Hippocampal formation (tissue), 2 donors: ENCODE measurements at regions not wholly inside any gene's neighbourhood (a gene's known extent, or its start where the extent isn't known, plus 50 kb on each side); places are given as distances from the start of the nearest gene placed in this dataset.

Experiments
- DNase-seq, 2 donors: peaks; one replicate each; lab custom pipeline; 2025; lab: John Stamatoyannopoulos, UW

DNA sequence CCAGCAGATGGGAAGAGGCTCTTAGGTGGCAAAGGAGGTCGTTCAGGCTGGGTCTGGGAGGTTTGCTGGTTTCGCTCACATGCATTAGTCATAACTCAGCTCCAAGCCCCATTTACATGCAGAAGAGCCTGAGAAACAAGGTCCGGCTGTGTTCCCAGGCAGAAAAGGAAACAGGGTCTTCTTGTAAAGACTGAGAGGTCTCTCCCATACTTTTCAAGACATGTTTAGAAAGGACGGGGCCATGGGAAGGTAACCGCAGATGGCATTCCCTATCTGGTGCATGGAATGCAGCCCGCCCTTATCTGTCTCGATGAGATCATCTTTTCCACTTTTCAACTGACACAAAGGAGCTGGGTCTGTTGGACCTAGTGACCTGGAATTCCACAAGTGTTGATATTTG lies 389.0 kb upstream of the CDH11 start:
- DNase-seq = no peak

DNA sequence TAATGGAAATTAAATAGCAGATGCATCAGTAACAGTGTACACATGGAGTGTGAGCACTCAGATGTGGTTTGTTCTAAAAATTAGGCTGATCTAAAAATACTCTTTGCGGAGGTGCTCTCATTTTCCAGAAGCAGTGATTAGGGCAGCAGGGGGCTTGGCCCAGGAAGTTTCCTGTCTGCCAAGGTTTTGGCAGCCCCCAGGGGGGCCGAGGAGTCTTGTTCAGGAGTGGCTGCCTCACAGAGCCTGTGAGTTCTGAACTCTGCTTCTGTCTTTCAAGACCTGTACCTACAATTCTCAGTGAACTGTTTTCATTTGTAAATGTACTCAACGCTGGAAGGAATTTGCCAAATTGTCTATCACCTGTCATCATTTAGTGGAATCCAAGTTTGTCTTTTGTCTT lies 388.4 kb upstream of the CDH11 start:
- DNase-seq = no peak

DNA sequence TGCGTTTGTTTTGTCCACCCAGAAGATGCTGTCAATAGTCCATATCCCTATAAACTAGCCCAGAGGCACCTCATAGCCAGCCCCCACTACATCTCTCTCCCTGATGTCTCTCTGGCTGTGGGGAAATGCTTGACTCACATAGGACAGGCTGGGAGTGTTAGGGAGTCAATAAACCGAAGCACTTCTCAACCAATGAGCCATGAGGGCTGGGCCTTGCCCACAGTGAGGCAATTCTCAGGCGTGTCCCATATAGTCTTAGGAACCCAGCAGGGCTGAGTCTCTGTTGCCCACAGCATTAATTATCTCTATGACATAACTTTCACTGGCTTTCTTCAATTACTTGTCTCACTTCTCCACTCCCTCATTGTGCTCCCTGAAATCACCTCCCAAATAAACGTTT lies 387.3 kb upstream of the CDH11 start:
- no peak for DNase-seq

DNA sequence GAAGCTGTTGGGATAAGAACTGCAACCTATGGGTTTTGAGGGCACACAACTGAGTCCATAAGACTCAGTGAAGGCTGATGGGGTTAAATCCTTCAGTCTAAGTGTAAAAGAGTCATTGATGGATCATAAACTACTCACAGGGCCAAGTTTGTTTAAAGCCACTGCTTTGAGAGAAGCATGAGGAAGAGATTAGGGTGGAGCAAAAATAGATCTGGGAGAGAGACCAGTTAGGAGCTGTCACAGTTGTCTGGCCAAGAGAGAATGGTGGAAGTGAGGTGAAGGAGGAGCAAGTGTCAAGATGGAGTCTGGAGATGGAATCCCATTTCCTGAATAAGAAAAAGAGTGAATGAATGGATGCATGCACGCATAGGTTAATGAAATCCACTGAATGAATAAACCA lies 379.1 kb upstream of the CDH11 start:
- DNase-seq = no peak

DNA sequence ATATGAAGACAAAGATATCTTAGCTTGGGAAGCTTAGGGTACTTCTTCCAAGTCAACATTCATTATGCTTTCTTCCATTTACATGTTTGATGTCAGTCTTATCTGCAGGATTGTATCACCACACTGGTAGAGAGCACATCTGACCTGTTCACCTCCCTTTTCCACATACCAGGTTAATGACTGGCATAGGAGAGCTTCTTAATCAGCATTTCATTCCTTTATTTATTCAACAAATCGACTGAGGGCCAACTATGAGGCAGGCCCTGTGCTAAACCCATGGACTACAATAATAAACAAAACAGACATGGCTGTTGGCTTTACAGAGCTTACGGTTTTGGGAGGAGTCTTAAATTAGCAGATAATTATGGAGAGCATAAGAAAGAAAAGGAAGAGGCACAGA lies 378.1 kb upstream of the CDH11 start:
- no peak for DNase-seq

DNA sequence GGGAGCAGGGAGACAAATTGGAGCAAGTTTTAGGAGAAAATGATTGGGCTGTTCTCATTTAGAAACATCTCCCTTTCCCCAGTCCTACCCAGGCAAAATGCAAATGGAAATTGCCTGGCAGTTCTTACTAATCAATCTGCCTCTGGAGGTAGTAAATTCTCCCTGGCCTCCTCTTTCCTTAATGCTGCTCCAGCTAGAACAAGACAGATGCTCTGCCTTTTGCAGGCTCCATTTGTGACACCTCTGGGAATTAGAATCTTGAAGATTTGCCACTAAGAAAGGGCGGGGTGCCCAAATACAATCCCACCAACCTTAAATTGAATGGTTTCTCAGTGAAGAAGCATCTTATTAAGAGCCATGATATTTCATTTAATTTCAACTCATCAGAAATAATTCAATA lies 377.7 kb upstream of the CDH11 start:
- no peak for DNase-seq

DNA sequence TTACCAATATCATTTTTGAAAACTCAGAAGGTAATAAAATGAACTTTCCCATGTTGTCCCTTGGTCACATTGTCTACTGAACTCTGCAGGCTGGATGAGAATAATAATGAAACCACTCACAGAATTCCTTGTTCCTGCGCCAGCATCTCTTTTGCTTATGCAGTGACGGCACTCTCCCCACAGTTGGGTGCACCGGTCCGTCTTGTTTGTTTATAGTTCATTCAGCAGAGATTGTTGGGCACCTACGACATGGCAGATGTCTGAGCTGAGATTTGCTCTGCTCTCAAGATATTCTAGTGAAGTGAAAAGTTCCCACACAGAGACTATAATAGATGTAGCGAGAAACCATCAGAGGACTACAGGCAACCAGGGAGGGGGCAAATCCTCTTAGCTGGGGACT lies 375.7 kb upstream of the CDH11 start:
- DNase-seq = peak in 1 of 2 donors; percentile 12

DNA sequence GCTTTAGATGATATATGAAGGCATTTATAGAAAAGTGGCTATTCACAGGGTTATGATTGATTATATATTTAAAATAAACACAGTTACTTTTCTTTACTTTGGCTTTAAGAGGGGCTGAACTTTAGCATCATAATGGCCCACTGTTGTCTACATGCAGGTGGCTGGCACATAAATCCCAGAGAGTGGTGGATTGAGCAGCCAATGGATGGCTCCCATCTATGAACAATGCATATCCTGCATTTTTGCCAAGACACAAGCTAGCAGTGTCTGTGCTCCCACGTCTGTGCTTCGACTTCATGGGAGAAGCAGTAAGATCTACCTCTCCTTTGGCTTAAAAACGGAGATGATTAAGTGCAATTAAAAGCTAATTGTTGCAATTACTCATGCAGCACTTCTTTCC lies 373.2 kb upstream of the CDH11 start:
- DNase-seq = no peak

DNA sequence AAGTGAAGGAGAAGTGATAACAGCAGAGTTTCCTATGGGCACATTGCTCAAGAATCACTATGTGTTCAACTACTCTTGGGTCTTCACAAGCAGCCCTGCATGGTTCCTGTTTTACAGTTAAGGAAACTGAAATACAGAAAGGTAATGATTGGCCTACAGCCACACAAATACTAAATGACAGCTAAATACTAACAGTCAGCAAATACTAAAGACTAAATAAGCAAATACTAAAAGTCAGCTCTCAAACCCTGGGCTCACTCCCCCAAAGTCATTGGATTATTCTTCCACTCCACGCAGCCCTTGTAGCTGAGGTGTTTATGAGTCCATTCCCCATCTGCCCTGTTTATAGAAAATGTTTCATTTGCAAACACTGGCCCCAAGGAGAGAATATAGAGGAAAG lies 372.7 kb upstream of the CDH11 start:
- DNase-seq = no peak

DNA sequence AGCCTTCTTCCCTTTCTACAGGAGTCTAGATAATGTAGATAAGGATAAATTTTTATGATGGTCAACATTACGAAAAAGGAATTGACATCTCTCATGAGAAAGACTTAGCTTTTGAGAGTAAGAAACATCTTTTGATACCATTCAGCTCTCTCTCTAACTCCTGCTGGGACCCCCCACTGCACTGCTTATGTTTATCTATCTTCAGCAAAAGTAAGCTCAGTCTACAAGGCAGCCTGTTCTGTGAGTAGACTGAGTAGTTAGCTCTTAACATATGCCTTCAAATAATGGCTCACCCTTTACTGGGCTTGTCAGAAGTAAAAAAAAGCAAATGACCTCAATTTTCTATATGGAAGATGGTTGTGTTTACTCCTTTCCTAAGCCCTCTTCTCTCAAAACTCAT lies 372.2 kb upstream of the CDH11 start:
- no peak for DNase-seq

DNA sequence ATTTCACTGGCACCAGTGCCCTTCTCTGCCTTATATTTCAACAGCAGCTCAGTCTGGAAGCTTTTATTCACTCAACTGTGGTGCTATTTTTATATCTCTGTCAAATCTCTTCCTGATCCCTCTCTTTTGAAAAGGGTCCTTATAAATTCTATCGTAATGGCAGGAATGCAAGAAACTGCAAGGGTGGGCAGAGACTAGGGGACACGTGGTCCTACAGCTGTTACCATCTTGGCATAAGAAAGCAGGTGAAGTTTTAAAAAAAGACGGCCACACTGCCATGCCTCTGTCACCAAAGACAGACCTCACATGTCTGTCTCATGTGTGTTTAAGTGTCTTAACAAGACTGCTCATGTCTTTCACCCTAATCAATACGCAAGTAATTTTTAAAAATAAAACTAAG lies 368.4 kb upstream of the CDH11 start:
- DNase-seq = no peak

DNA sequence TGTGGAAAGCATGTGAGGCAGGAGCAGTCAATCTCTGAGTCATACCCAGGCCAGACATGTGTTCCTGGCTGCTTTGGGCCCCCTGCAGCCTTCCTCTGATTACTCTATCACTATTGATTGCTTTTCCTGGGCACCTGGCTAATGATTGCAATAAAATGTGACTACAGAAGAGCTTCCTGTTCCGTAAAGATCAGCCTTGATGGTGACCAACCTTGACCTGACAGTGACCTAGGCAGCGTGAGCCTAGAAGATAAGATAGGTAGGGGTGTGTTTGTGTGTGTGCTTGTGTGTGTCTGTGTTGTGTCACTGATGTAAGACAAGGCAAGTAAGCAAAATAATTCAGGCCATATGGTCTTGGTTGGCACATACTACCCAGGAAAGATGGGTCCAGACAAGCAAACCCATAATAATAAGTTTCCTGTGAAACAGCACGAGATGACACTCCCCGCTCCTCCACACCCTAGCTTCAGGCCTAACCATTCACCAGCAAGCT lies 367.7 kb upstream of the CDH11 start:
- DNase-seq = no peak

DNA sequence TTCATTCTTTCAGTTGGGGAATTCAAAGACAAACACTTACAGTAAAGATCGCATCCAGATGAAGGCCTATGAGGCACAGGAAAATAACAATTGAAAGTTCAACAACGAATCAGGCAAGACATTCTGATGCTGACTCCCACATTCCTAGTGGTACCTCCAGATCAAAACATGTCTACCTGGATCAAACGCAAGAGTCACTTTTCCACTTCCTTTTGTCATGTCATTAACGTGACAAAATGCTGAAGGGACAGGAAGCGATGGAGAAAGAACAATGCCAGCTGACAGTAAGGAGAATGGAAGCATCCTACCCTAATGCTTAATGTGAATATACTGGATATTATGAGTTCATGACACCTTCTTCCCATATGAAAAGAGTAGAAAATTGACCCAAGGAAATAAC lies 365.4 kb upstream of the CDH11 start:
- DNase-seq = no peak

DNA sequence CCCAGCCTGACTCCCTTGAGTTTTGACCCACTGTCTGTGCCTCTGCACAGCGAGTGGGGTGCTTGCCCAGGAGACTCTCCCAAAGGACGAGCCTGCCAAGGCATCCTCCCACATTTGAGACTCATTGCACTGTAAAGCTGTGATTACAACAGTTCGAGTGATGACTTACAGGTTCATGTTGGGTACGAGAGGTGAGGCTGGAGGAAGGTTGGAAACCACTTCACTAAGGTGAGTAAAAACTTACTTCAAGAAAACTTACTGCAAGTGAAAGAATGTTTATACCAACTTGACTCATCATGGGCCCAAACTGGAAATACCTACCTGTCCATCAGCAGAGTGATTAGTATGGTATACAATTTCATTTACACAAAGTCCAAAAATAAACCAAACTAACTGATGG lies 360.1 kb upstream of the CDH11 start:
- no peak for DNase-seq

DNA sequence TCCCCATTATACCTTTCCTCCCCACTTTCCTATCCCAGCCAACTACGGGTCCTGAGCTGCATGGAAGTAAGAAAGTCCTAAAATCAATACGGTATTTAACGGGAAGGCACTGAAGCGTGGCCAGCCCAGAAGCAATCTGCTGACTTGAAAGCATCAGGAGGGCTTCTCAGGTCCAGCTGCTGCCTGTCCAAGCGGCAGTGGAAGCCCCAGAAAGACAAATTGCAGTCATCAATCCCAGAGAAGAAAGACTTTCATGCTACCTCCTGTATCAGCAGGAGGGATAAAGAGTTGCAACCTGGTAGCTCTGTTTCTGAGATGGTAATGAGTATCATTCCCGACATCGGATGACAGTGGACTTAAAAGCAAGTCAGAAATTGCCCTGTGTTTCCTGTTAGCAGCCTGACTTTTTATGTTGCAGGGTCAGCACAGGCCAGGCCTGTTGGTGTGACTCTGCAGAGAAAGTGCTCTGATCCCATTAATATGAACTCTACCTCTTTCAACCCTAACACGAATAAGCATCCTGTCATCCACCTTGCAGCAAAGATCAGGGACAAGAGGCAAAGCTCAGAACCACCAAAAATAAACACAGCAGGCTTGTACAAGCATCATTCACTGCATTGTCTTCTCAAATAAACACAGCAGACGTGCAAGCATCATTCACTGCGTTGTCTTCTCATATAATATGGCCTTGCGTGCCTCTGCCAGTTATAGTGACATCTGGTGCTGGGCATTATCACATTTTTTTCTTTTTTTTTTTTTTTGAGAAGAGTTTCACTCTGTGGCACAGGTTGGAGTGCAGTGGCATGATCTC lies 358.6 kb upstream of the CDH11 start:
- DNase-seq = no peak

DNA sequence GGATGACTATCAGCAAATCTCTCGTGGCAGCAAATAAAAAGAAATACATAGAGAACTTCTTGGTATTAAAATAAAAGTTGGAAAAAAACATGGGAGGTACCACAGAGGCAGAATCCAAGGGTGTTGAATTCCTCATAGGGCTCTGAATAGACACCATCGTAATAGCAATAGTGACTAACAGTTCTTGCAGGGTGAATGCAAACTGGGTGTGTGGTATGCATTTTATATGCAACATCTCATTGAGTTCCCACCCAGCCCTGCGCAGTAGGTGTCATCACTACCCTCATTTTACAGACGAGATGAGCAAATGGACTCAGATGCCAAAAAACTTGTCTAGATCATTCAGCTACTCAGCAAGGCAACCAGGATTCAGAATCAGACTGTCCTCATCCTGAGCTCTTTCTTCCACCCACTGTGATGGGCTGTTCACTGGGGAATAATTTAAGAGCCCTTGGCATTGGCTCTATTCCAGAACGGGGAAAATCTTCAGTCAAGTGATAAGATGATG lies 354.6 kb upstream of the CDH11 start:
- DNase-seq = no peak

DNA sequence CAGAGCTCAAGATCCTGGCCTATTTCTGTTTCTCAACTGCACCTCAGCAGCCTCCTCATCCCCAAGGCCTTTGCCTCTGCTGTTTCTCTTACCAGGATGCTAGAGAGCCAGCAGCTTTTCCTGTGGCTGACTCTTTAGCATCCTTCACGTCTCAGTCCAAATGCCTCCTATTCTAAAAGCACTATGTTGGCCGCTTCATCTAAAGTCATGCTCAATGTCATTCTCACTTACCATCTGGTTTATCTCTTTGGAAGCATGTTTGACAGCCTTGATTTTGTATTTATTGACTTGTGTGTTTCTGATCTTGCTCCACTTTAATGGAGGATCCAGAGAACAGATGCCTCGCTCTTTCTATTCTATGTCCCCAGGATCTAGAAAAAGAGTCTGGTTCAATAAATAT lies 351.8 kb upstream of the CDH11 start:
- no peak for DNase-seq

DNA sequence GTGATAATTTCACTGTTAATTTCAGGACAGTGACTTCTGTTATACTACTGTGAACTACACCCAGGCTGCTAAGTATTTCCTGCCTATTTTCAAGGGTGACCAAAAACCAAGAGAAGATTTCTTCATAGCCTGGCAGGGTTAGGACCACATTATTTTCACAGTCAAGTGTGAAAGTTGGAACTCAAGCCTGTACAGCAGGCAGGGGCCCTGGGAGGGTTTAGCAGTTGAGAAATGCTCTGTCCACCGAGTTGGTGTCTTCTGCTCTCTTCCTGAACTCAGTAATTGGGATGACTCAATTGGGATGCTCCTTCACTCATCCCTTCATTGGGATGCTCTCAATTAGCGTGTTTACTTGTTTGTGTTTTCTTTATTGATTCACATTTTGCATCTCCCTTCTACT lies 347.3 kb upstream of the CDH11 start:
- DNase-seq = no peak

DNA sequence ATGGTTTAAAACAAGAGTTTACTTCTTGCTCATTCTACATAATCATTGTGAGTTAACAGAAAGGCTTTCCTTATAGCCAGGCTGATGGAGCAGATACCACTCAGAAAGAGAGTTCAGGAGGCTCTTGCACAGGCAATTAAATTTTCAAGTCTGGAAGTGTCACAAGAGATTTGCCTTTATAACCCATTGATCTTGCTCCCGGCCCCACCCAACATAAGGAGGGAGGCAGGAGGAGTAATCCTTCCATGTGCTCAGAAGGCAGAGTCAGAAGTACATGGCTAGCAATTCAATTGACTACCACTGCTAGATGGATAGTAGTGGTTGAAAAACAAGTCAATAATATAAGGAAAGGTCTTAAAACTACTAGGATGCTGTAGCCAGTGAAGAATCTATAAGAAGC lies 346.3 kb upstream of the CDH11 start:
- no peak for DNase-seq

DNA sequence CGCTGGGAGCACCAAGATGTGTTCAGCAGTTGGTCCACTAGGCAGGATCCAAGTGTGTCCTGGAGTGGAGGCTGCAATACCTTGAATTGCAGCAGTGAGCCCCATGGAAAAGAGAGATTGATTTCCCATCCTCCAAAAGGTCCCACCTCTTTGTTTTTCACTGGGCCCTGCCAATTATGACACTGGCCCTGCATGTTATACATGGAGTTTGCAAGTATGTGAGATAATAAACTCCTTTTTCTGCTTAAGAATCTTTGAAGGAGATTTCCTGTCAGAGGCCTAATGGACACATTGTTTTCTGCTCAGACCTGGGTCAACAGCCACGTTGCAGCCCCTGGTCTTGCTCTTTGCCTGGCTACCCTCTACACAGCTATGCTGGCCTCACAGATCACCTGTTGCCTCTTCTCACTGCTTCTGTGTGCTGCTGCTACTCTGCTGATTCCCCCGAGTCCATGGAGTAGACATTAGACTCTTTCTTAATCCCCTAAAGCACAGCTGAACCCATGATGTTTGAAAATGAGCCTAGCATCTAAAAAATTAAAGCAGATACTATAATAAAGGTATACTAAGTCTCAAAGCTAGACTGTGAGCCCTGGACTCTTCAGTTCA lies 341.9 kb upstream of the CDH11 start:
- DNase-seq = no peak

DNA sequence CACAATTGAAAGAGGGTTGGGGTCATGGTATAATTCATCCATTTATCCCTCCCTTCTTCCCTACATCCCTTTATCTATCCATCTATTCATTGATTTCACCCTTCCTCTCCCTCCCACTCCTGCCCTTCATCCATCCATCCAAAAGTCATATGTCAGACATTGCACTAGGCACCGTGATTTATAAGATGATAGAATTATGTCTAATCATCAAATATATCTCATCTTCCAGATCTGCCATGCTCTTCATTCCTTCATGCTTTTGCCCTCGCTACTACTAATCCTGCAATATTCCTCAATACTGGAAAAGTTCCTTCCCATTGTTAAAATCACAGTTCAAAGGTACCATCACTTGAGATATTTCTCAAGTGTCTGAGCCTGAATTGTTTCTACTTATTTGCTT lies 335.2 kb upstream of the CDH11 start:
- no peak for DNase-seq

DNA sequence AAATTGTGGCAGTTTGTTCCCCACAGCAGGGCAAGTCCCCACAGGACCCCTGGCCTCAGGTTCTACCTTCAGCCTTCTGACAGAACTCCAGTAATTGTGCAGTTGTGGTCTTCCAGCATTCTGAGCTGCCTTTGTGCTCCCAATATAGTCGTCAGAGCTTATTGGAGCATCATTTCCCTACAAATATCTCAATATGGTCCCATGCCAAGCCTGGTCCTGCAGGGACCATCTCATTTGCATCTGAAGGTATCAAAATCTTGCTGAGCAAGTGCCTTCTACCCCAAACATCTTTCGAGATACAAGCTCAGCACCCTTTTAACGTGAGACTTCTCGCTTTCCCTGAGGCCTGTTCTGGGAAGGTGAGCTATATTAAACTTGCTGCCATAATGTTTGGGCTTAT lies 333.9 kb upstream of the CDH11 start:
- DNase-seq = no peak

DNA sequence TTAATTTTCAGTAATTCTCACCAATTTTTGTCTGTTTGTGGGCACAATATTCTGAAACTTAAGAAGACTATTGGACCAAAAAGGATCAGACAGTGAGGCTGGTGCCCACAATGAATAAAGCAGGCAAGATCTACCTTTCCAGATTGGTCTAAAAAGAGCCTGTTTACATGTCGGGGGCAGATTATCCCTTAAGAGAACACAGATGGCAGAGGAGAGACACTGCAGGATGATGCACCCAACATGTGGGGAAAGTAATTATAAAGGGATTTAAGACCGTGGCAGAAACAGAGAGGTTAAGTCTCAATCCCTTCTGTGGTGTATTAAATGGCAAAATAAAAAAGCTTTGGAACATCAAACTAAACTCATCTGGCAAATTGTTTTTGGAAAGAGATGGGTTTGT lies 331.8 kb upstream of the CDH11 start:
- DNase-seq = no peak

DNA sequence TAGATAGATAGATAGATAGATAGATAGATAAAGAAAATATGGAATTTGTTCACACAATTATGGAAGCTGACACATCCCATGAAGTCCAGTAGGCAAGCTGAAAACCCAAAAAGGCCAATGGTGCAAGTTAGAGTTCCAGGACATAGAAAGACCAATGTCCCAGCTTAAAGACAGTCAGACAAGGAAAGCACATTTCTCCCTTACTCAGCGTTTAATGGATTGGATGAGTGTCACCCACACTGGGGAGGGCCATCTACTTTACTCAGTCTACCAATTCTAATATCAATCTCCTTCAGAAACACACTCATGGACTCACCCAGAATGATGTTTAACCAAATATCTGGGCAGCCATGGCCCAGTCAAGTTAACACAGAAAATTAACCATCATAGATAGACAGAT lies 327.7 kb upstream of the CDH11 start:
- no peak for DNase-seq
